Posterior vena cava (tissue), 2 donors: ENCODE measurements at regions not wholly inside any gene's neighbourhood (a gene's known extent, or its start where the extent isn't known, plus 50 kb on each side); places are given as distances from the start of the nearest gene placed in this dataset.
A peak's percentile ranks its signal among the peaks of the same experiment; 100 is the strongest.
"Not testable (repeated sequence)": the region's sequence is repeated elsewhere in the genome, so short reads cannot be mapped to it uniquely, and the experiment has no call there.

Experiments
- DNase-seq: peaks from one replicate; pipeline ENCODE4 v3.0.0-alpha.2; 2020; ENCODE audit warnings: low spot score
- intact Hi-C, 2 donors: fragments of 100-400 bp; cut with DNase I; formaldehyde crosslinking; loops; one replicate each; pipeline versions ENCODE4 v1.14.1 to v1.14.2; 2022 to 2023
- donor health status: DM: yes; HTN: yes; CAD: no.
- donor health status: DM: yes; HTN: yes; CAD: no.

GRCh38 chr5:87120518-87121303 is 147.0 kb upstream of the RASA1 start:
- intact Hi-C loops = no loop called here
- no peak for DNase-seq

- DNase-seq = no peak
- intact Hi-C loops = no loop called here
Observed at GRCh38 chr5:87121304-87122150, 146.2 kb upstream of the RASA1 start.

GRCh38 chr5:87122151-87122977 is 145.3 kb upstream of the RASA1 start:
- intact Hi-C loops = no loop called here
- DNase-seq = no peak

GRCh38 chr5:87125766-87126165 is 141.9 kb upstream of the RASA1 start:
- DNase-seq = no peak
- intact Hi-C loops = no loop called here

GRCh38 chr5:87126869-87127268 is 140.8 kb upstream of the RASA1 start:
- intact Hi-C loops = no loop called here
- no peak for DNase-seq

- no peak for DNase-seq
- intact Hi-C loops = no loop called here
Observed at GRCh38 chr5:87127426-87127825, 140.3 kb upstream of the RASA1 start.

GRCh38 chr5:87127956-87128687 is 139.6 kb upstream of the RASA1 start:
- intact Hi-C loops = no loop called here
- no peak for DNase-seq

- intact Hi-C loops = no loop called here
- no peak for DNase-seq
Observed at GRCh38 chr5:87129046-87129445, 138.6 kb upstream of the RASA1 start.

GRCh38 chr5:87132696-87133095 is 135.0 kb upstream of the RASA1 start:
- intact Hi-C loops = no loop called here
- no peak for DNase-seq

GRCh38 chr5:87134513-87134912 is 133.2 kb upstream of the RASA1 start:
- intact Hi-C loops, DNase-seq: not testable (repeated sequence)

- intact Hi-C loops = no loop called here
- no peak for DNase-seq
Observed at GRCh38 chr5:87136096-87136495, 131.6 kb upstream of the RASA1 start.

- no peak for DNase-seq
- intact Hi-C loops = no loop called here
Observed at GRCh38 chr5:87136733-87137132, 130.9 kb upstream of the RASA1 start.

- peak; percentile 87 for DNase-seq
- intact Hi-C loops = no loop called here
Observed at GRCh38 chr5:87137283-87137682, 130.4 kb upstream of the RASA1 start.

GRCh38 chr5:87138091-87138805 is 129.4 kb upstream of the RASA1 start:
- intact Hi-C loops = no loop called here
- no peak for DNase-seq

GRCh38 chr5:87139795-87140194 is 127.9 kb upstream of the RASA1 start:
- no peak for DNase-seq
- intact Hi-C loops = no loop called here

- DNase-seq = no peak
- intact Hi-C loops = no loop called here
Observed at GRCh38 chr5:87141544-87141943, 126.1 kb upstream of the RASA1 start.

- DNase-seq, intact Hi-C loops: not testable (repeated sequence)
Observed at GRCh38 chr5:87145853-87146252, 121.8 kb upstream of the RASA1 start.

- DNase-seq = no peak
- intact Hi-C loops = no loop called here
Observed at GRCh38 chr5:87147441-87147840, 120.2 kb upstream of the RASA1 start.

- intact Hi-C loops = no loop called here
- no peak for DNase-seq
Observed at GRCh38 chr5:87150630-87151029, 117.1 kb upstream of the RASA1 start.
